GM12892 (cell line): ENCODE measurements at regions not wholly inside any gene's neighbourhood (a gene's known extent, or its start where the extent isn't known, plus 50 kb on each side); places are given as distances from the start of the nearest gene placed in this dataset.

Source experiments
- POLR2A ChIP-seq: IDR thresholded peaks from 2 replicates; pipeline ENCODE4 v1.6.1; 2011; ENCODE audit warnings: low read depth, low read length, control low read depth
- POLR2AphosphoS5 ChIP-seq: IDR thresholded peaks from 2 replicates; pipeline ENCODE4 v1.6.1; 2011; ENCODE audit warnings: low read depth, low read length, control low read depth
- TAF1 ChIP-seq: IDR thresholded peaks from 2 replicates; pipeline ENCODE4 v1.6.1; 2011; ENCODE audit warnings: low read depth, mild to moderate bottlenecking, control low read depth, low read length, borderline replicate concordance

DNA sequence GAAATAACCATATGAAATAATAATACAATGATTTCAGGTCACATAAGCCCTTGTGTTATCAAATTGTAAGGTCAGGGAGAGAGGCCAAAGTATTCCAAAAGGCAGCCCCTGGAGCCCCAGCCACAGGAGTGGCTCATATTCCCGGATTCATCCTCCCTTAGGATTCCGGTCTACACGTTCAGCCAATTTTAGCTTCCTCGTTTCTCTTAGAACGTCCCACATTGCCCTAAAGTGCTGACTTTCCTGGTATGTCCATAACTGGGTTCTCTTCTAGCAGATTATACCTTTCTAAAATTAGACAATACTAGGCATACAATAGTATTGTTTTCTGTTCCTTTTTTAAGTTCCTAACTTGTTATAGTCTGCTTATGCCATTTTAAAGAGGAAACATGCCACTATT lies 192.7 kb upstream of the NOX3 start:
- TF ChIP-seq POLR2AphosphoS5 (no peak), POLR2A (no peak), TAF1 (no peak)
